Lower lobe of right lung (tissue), 2 donors: ENCODE measurements at regions not wholly inside any gene's neighbourhood (a gene's known extent, or its start where the extent isn't known, plus 50 kb on each side); places are given as distances from the start of the nearest gene placed in this dataset.

ENCODE experiments used
- ATAC-seq, 2 donors: fragments of 200-7000 bp; cut with Tn5 transposase; one replicate each; pipeline ENCODE4 v1.9.1; 2020 to 2022; ENCODE audit warnings: mild to moderate bottlenecking in 2 of 2, moderate library complexity in 2 of 2
- DNase-seq: peaks from one replicate; pipeline ENCODE4 v3.0.0-alpha.2; 2020
- H3K27ac ChIP-seq: fragments of 200-600 bp; one replicate; pipeline ENCODE4 v1.8.0; 2022
- H3K27me3 ChIP-seq: fragments of 200-600 bp; one replicate; pipeline ENCODE4 v1.8.0; 2022; ENCODE audit warnings: low read depth
- H3K36me3 ChIP-seq: fragments of 200-600 bp; one replicate; pipeline ENCODE4 v1.8.0; 2022; ENCODE audit warnings: mild to moderate bottlenecking
- H3K4me1 ChIP-seq: fragments of 200-600 bp; one replicate; pipeline ENCODE4 v1.8.0; 2022
- H3K4me3 ChIP-seq: fragments of 200-600 bp; one replicate; pipeline ENCODE4 v1.8.0; 2022; ENCODE audit warnings: mild to moderate bottlenecking
- H3K9me3 ChIP-seq: fragments of 200-600 bp; one replicate; pipeline ENCODE4 v1.8.0; 2022
- CTCF ChIP-seq: fragments of 200-600 bp; IDR thresholded peaks from one replicate; pipeline ENCODE4 v1.8.0; 2022; ENCODE audit warnings: antibody characterized with exemption, mild to moderate bottlenecking
- intact Hi-C: fragments of 100-400 bp; cut with DNase I; formaldehyde crosslinking; loops from one replicate; pipeline ENCODE4 v1.11.0; 2022
- donor health status: DM: no; HTN: yes; CAD: no; lungs with severe emphysema.

GRCh38 chr14:58783792-58784511 is 146.2 kb downstream of the DACT1 start:
- H3K36me3 ChIP-seq = no peaks in the 10 kb centered on the region
- no peak overlapping the region for H3K27ac ChIP-seq
- DNase-seq (no peak), ATAC-seq (no peak)
- no peaks in the 10 kb centered on the region for H3K9me3 ChIP-seq
- no peaks in the 10 kb centered on the region for H3K27me3 ChIP-seq
- TF ChIP-seq CTCF = no peak
- no peaks in the 10 kb centered on the region for H3K4me1 ChIP-seq
- no peak overlapping the region for H3K4me3 ChIP-seq
- intact Hi-C loops = no loop called here

GRCh38 chr14:58784931-58785330 is 147.2 kb downstream of the DACT1 start:
- Histone ChIP-seq H3K27me3 (no peaks in the 10 kb centered on the region), H3K4me3 (no peak overlapping the region), H3K4me1 (no peaks in the 10 kb centered on the region), H3K27ac (no peak overlapping the region), H3K9me3 (no peaks in the 10 kb centered on the region), H3K36me3 (no peaks in the 10 kb centered on the region)
- no peak for ATAC-seq
- intact Hi-C loops = no loop called here
- TF ChIP-seq CTCF = no peak
- DNase-seq = no peak

GRCh38 chr14:58785701-58786100 is 147.9 kb downstream of the DACT1 start:
- Histone ChIP-seq H3K4me1 (no peaks in the 10 kb centered on the region), H3K9me3 (no peaks in the 10 kb centered on the region), H3K36me3 (no peaks in the 10 kb centered on the region), H3K4me3 (no peak overlapping the region), H3K27ac (no peak overlapping the region), H3K27me3 (no peaks in the 10 kb centered on the region)
- TF ChIP-seq CTCF = no peak
- intact Hi-C loops = no loop called here
- no peak for ATAC-seq
- no peak for DNase-seq

GRCh38 chr14:58787592-58787991 is 149.8 kb downstream of the DACT1 start:
- ATAC-seq (no peak), DNase-seq (no peak)
- no peaks in the 10 kb centered on the region for H3K36me3 ChIP-seq
- no peaks in the 10 kb centered on the region for H3K9me3 ChIP-seq
- H3K27me3 ChIP-seq = no peaks in the 10 kb centered on the region
- H3K27ac ChIP-seq = no peak overlapping the region
- no peak overlapping the region for H3K4me3 ChIP-seq
- intact Hi-C loops = no loop called here
- TF ChIP-seq CTCF = no peak
- H3K4me1 ChIP-seq = no peaks in the 10 kb centered on the region

GRCh38 chr14:58788655-58789503 is 151.1 kb downstream of the DACT1 start:
- ATAC-seq = no peak
- no peak for TF ChIP-seq CTCF
- intact Hi-C loops = no loop called here
- no peaks in the 10 kb centered on the region for H3K4me1 ChIP-seq
- no peaks in the 10 kb centered on the region for H3K36me3 ChIP-seq
- H3K27ac ChIP-seq = no peak overlapping the region
- no peaks in the 10 kb centered on the region for H3K27me3 ChIP-seq
- H3K4me3 ChIP-seq = no peak overlapping the region
- DNase-seq = no peak
- H3K9me3 ChIP-seq = no peaks in the 10 kb centered on the region
